H1 (cell line): ENCODE measurements at regions not wholly inside any gene's neighbourhood (a gene's known extent, or its start where the extent isn't known, plus 50 kb on each side); places are given as distances from the start of the nearest gene placed in this dataset.

Source experiments
- CTCF ChIA-PET: fragments of 300-600 bp; sonication (Branson Sonifier 250); formaldehyde crosslinking; loops from one replicate; lab custom pipeline; 2021; ENCODE audit not compliant: partially characterized antibody; lab: Charles Lee
- POLR2A ChIA-PET: fragments of 300-600 bp; sonication (Branson Sonifier 250); formaldehyde crosslinking; loops from one replicate; lab custom pipeline; 2021; ENCODE audit warnings: inconsistent platforms; ENCODE audit not compliant: partially characterized antibody; lab: Charles Lee
- DNase-seq, 2 experiments: peaks; one replicate each; pipeline versions ENCODE4 v3.0.0 to v3.0.0-alpha.2; 2010 to 2022; ENCODE audit warnings: low spot score in 2 of 2, low read depth in 1 of 2, mixed read lengths in 1 of 2
- FAIRE-seq: peaks from 2 replicates; lab custom pipeline; 2011; peaks lifted over from hg19 to GRCh38; lab: Jason Lieb, UNC
- H2AFZ ChIP-seq: 2 replicates; pipeline ENCODE4 v1.8.1; 2012; ENCODE audit warnings: low read length, inconsistent platforms
- H2AK5ac ChIP-seq: 2 replicates; pipeline ENCODE4 v1.6.1; 2013; ENCODE audit warnings: low read depth, low read length
- H2BK120ac ChIP-seq: replicated peaks from 2 replicates; pipeline ENCODE3; 2013; ENCODE audit warnings: low read depth, low read length, inconsistent platforms
- H2BK12ac ChIP-seq: 2 replicates; pipeline ENCODE4 v1.6.1; 2013; ENCODE audit warnings: low read depth, low read length
- H2BK15ac ChIP-seq: 2 replicates; pipeline ENCODE4 v1.6.1; 2013; ENCODE audit warnings: low read length
- H2BK20ac ChIP-seq: 2 replicates; pipeline ENCODE4 v1.6.1; 2013; ENCODE audit warnings: low read length
- H2BK5ac ChIP-seq: 2 replicates; pipeline ENCODE4 v1.6.1; 2013; ENCODE audit warnings: low read depth, low read length
- H3K14ac ChIP-seq: 2 replicates; pipeline ENCODE4 v1.6.1; 2013; ENCODE audit warnings: inconsistent platforms; ENCODE audit not compliant: insufficient read length
- H3K18ac ChIP-seq: 2 replicates; pipeline ENCODE4 v1.6.1; 2013; ENCODE audit warnings: low read length; ENCODE audit errors: extremely low read depth
- H3K23ac ChIP-seq: 2 replicates; pipeline ENCODE4 v1.6.1; 2013; ENCODE audit warnings: inconsistent platforms; ENCODE audit not compliant: insufficient read length
- H3K23me2 ChIP-seq: 2 replicates; pipeline ENCODE4 v1.6.1; 2013; ENCODE audit warnings: low read depth, low read length
- H3K27ac ChIP-seq: 2 replicates; pipeline ENCODE4 v1.6.1; 2011; ENCODE audit warnings: low read depth, low read length, inconsistent platforms
- H3K27me3 ChIP-seq, 4 experiments: replicated peaks in 1 of 4; 1 replicate in 1 of 4; 2 replicates in 3 of 4; pipeline versions ENCODE4 v1.6.1 to v1.8.1; 2011 to 2013; ENCODE audit warnings: low read length in 3 of 4, mild to moderate bottlenecking in 3 of 4, inconsistent platforms in 2 of 4, mixed read lengths in 2 of 4, moderate library complexity in 1 of 4; ENCODE audit not compliant: control insufficient read depth in 3 of 4, insufficient read depth in 3 of 4; ENCODE audit errors: extremely low read depth in 1 of 4
- H3K36me3 ChIP-seq, 4 experiments: 2 replicates each; pipeline versions ENCODE4 v1.6.1 to v1.8.1; 2011 to 2013; ENCODE audit warnings: mild to moderate bottlenecking in 4 of 4, low read length in 3 of 4, moderate library complexity in 2 of 4, control low read depth in 1 of 4, inconsistent platforms in 1 of 4; ENCODE audit not compliant: insufficient read depth in 4 of 4, control insufficient read depth in 2 of 4
- H3K4ac ChIP-seq: replicated peaks from 2 replicates; pipeline ENCODE3; 2013; ENCODE audit warnings: low read length, low read depth, mixed read lengths, inconsistent platforms; ENCODE audit not compliant: insufficient read length
- H3K4me1 ChIP-seq, 4 experiments: replicated peaks in 1 of 4; 1 replicate in 1 of 4; 2 replicates in 3 of 4; pipeline versions ENCODE4 v1.6.1 to v1.8.1; 2011 to 2013; ENCODE audit warnings: low read length in 3 of 4, inconsistent platforms in 2 of 4, mixed read lengths in 1 of 4; ENCODE audit not compliant: insufficient read depth in 4 of 4, control insufficient read depth in 3 of 4
- H3K4me2 ChIP-seq, 2 experiments: 2 replicates each; pipeline versions ENCODE4 v1.6.1 to v1.8.1; 2011 to 2013; ENCODE audit warnings: low read depth in 2 of 2, low read length in 2 of 2, control low read depth in 1 of 2, inconsistent platforms in 1 of 2, mild to moderate bottlenecking in 1 of 2; ENCODE audit not compliant: insufficient read depth in 1 of 2
- H3K4me3 ChIP-seq, 4 experiments: fragments of 200-600, 300-600 bp in 1 of 4; sonication (generic), shearing (Covaris generic), sonication (Bioruptor Twin) in 1 of 4; 2 replicates each; pipeline versions ENCODE4 v1.5.1 to v1.8.1; 2011 to 2016; ENCODE audit warnings: low read length in 4 of 4, low read depth in 3 of 4, control low read depth in 2 of 4, inconsistent platforms in 2 of 4, mild to moderate bottlenecking in 2 of 4, mixed read lengths in 1 of 4, moderate library complexity in 1 of 4; ENCODE audit not compliant: insufficient read depth in 2 of 4; ENCODE audit errors: extremely low read depth in 1 of 4
- H3K56ac ChIP-seq: replicated peaks from 2 replicates; pipeline ENCODE3; 2013; ENCODE audit warnings: low read depth, mild to moderate bottlenecking, mixed read lengths, low read length, inconsistent platforms; ENCODE audit not compliant: insufficient read length
- H3K79me1 ChIP-seq: 2 replicates; pipeline ENCODE4 v1.6.1; 2013; ENCODE audit warnings: low read depth, low read length, control low read depth
- H3K79me2 ChIP-seq, 2 experiments: 2 replicates each; pipeline versions ENCODE4 v1.6.1 to v1.8.1; 2012 to 2013; ENCODE audit warnings: low read length in 2 of 2, mild to moderate bottlenecking in 2 of 2, inconsistent platforms in 1 of 2; ENCODE audit not compliant: insufficient read depth in 2 of 2, control insufficient read depth in 1 of 2
- H3K9ac ChIP-seq, 4 experiments: replicated peaks in 1 of 4; 1 replicate in 1 of 4; 2 replicates in 3 of 4; pipeline versions ENCODE4 v1.6.1 to v1.8.1; 2011 to 2013; ENCODE audit warnings: low read depth in 3 of 4, low read length in 3 of 4, control low read depth in 2 of 4, mild to moderate bottlenecking in 2 of 4, moderate library complexity in 2 of 4, inconsistent platforms in 1 of 4; ENCODE audit errors: extremely low read depth in 1 of 4
- H3K9me3 ChIP-seq, 2 experiments: 2 replicates each; pipeline versions ENCODE4 v1.6.1 to v1.8.1; 2012 to 2013; ENCODE audit warnings: mild to moderate bottlenecking in 2 of 2, moderate library complexity in 2 of 2, control low read depth in 1 of 2, inconsistent platforms in 1 of 2, low read depth in 1 of 2, low read length in 1 of 2, mixed read lengths in 1 of 2; ENCODE audit not compliant: insufficient read depth in 2 of 2
- H4K20me1 ChIP-seq, 2 experiments: replicated peaks in 1 of 2; 2 replicates each; pipeline versions ENCODE3 to v1.8.1; 2011 to 2013; ENCODE audit warnings: inconsistent platforms in 2 of 2, low read length in 2 of 2, mild to moderate bottlenecking in 1 of 2; ENCODE audit not compliant: insufficient read depth in 2 of 2, control insufficient read depth in 1 of 2
- H4K5ac ChIP-seq: 2 replicates; pipeline ENCODE4 v1.6.1; 2013; ENCODE audit warnings: low read length, low read depth, mixed read lengths, inconsistent platforms; ENCODE audit not compliant: insufficient read length
- H4K8ac ChIP-seq: 2 replicates; pipeline ENCODE4 v1.8.0; 2013; ENCODE audit warnings: mild to moderate bottlenecking, moderate library complexity, low read length, inconsistent platforms; ENCODE audit not compliant: insufficient read depth; ENCODE audit errors: extremely low read depth
- H4K91ac ChIP-seq: replicated peaks from 2 replicates; pipeline ENCODE3; 2013; ENCODE audit warnings: low read length, mixed read lengths, inconsistent platforms; ENCODE audit not compliant: insufficient read length
- ATF3 ChIP-seq: IDR thresholded peaks from 2 replicates; pipeline ENCODE4 v1.6.1; 2011; ENCODE audit warnings: low read depth, mild to moderate bottlenecking, low read length; ENCODE audit not compliant: insufficient read depth
- BACH1 ChIP-seq: IDR thresholded peaks from 2 replicates; pipeline ENCODE4 v1.6.1; 2012; ENCODE audit warnings: low read length, improper control_type of control experiment
- EZH2 ChIP-seq: fragments of 200-600 bp; sonication (generic); IDR thresholded peaks from 2 replicates; pipeline ENCODE4 v1.7.1; 2012; ENCODE audit warnings: low read depth, mild to moderate bottlenecking, moderate library complexity, low read length, inconsistent platforms; ENCODE audit not compliant: severe bottlenecking
- GTF2F1 ChIP-seq: IDR thresholded peaks from 2 replicates; pipeline ENCODE4 v1.6.1; 2012; ENCODE audit warnings: low read depth, low read length, improper control_type of control experiment, borderline replicate concordance
- HDAC2 ChIP-seq, 2 experiments: fragments of 300-600 bp in 1 of 2; sonication (generic) in 1 of 2; IDR thresholded peaks; 2 replicates each; pipeline ENCODE4 v1.6.1; 2011 to 2012; ENCODE audit warnings: low read depth in 2 of 2, low read length in 2 of 2, mild to moderate bottlenecking in 2 of 2, moderate library complexity in 2 of 2, borderline replicate concordance in 1 of 2, inconsistent platforms in 1 of 2
- KDM1A ChIP-seq: fragments of 200-600, 300-600 bp; sonication (generic); IDR thresholded peaks from 2 replicates; pipeline ENCODE4 v1.7.1; 2016; ENCODE audit warnings: mild to moderate bottlenecking, low read length, borderline replicate concordance
- POLR2AphosphoS5 ChIP-seq: IDR thresholded peaks from 2 replicates; pipeline ENCODE4 v1.6.1; 2011; ENCODE audit warnings: low read depth, low read length
- POU5F1 ChIP-seq: IDR thresholded peaks from 2 replicates; pipeline ENCODE4 v1.6.1; 2011; ENCODE audit warnings: low read depth, mild to moderate bottlenecking, low read length, moderate library complexity
- RBBP5 ChIP-seq: IDR thresholded peaks from 2 replicates; pipeline ENCODE4 v1.7.1; 2012; ENCODE audit warnings: low read depth, mild to moderate bottlenecking, inconsistent platforms, low read length, moderate library complexity, borderline replicate concordance
- RXRA ChIP-seq: IDR thresholded peaks from 2 replicates; pipeline ENCODE4 v1.6.1; 2011; ENCODE audit warnings: low read depth, mild to moderate bottlenecking, low read length, moderate library complexity; ENCODE audit not compliant: insufficient read depth
- TCF12 ChIP-seq: IDR thresholded peaks from 2 replicates; pipeline ENCODE4 v1.6.1; 2011; ENCODE audit warnings: low read depth, mild to moderate bottlenecking, low read length
- USF2 ChIP-seq: IDR thresholded peaks from 2 replicates; pipeline ENCODE4 v1.6.1; 2011; ENCODE audit warnings: low read length, improper control_type of control experiment
- ZNF274 ChIP-seq: IDR thresholded peaks from 2 replicates; pipeline ENCODE4 v1.7.0; 2012; ENCODE audit warnings: low read length, borderline replicate concordance; ENCODE audit errors: extremely low read depth
- WGBS, 2 experiments: shearing (Covaris generic) in 1 of 2; methylation state at CpG; one replicate each; pipeline versions ENCODE4 v1.1.6 to v1.1.7; 2013 to 2015; ENCODE audit warnings: low lambda C conversion rate in 2 of 2, mixed read lengths in 2 of 2, inconsistent platforms in 1 of 2, low coverage in 1 of 2, missing lambda C conversion rate in 1 of 2; ENCODE audit not compliant: insufficient replicate concordance in 2 of 2, insufficient coverage in 1 of 2, insufficient read length in 1 of 2; ENCODE audit errors: extremely low coverage in 1 of 2, missing lambda C conversion rate in 1 of 2; 5-methylcytosine and 5-hydroxymethylcytosine counted together

GRCh38 chr2:199064201-199064600 lies 393.5 kb downstream of the SATB2 start:
- Histone ChIP-seq H2BK120ac (no peak overlapping the region), H3K27me3 (no peaks in the 10 kb centered on the region), H3K79me1 (no peaks in the 10 kb centered on the region), H3K23ac (no peak overlapping the region), H2BK15ac (no peak overlapping the region), H3K9me3 (no peaks in the 10 kb centered on the region), H4K20me1 (no peaks in the 10 kb centered on the region), H2BK5ac (no peak overlapping the region), H4K8ac (no peak overlapping the region), H3K4me3 (no peak overlapping the region), H3K4me2 (no peak overlapping the region), H4K91ac (no peak overlapping the region), H3K23me2 (peaks cover 1% of the 10 kb centered on the region; the same call in 1 of the 2 replicates), H3K4me1 (no peaks in the 10 kb centered on the region), H3K56ac (no peak overlapping the region), H2BK12ac (no peak overlapping the region), H4K5ac (no peak overlapping the region), H3K14ac (no peak overlapping the region), H3K36me3 (no peaks in the 10 kb centered on the region), H3K27ac (no peak overlapping the region), H3K9ac (no peak overlapping the region), H3K18ac (no peak overlapping the region), H2AFZ (no peak overlapping the region), H3K4ac (no peak overlapping the region), H2AK5ac (no peak overlapping the region), H2BK20ac (no peak overlapping the region), H3K79me2 (no peaks in the 10 kb centered on the region)
- CTCF ChIA-PET: no interaction called here
- FAIRE-seq (no peak), DNase-seq (no peak)
- POLR2A ChIA-PET: no interaction called here
- 94% methylated on average over 2 of the region's 2 CpGs; no CpG with 5 or more reads in 1 of the 2 experiments for WGBS, 2 experiments
- TF ChIP-seq EZH2 (no peak), TCF12 (no peak), BACH1 (no peak), RBBP5 (no peak), GTF2F1 (no peak), USF2 (no peak), POLR2AphosphoS5 (no peak), RXRA (no peak), ATF3 (no peak), HDAC2 (IDR thresholded peaks at IDR 0.05; ENCODE audit: borderline replicate concordance in 1 of 2, low read depth in 2 of 2, low read length in 2 of 2) (no peak), ZNF274 (no peak), POU5F1 (no peak), KDM1A (no peak)
